Activated CD8-positive, alpha-beta T cell treated with anti-CD3 and anti-CD28 coated beads, Interleukin-2, amount 10 ng/mL, durations not matched to agents 7 days and 5 days (primary cell): ENCODE measurements at regions not wholly inside any gene's neighbourhood (a gene's known extent, or its start where the extent isn't known, plus 50 kb on each side); places are given as distances from the start of the nearest gene placed in this dataset.

Experiments
- ATAC-seq: fragments of 150-1000 bp; cut with Tn5 transposase; one replicate; pipeline ENCODE4 v1.10.0; 2021; ENCODE audit warnings: moderate library complexity
- CTCF ChIA-PET: fragments of 350-600 bp; sonication (Branson Sonifier 250); formaldehyde crosslinking; loops from one replicate; lab custom pipeline; 2021; ENCODE audit warnings: antibody characterized with exemption; lab: Charles Lee
- POLR2A ChIA-PET: fragments of 350-600 bp; sonication (Branson Sonifier 250); formaldehyde crosslinking; loops from one replicate; lab custom pipeline; 2021; ENCODE audit warnings: antibody characterized with exemption; lab: Charles Lee
- DNase-seq: peaks from one replicate; pipeline ENCODE4 v3.0.0-alpha.2; 2020
- H3K27ac Mint-ChIP-seq: one replicate; pipeline ENCODE4 v1.8.0; 2021; ENCODE audit warnings: mild to moderate bottlenecking, mixed read lengths
- H3K27me3 Mint-ChIP-seq: one replicate; pipeline ENCODE4 v1.8.0; 2021; ENCODE audit warnings: low read depth, mixed read lengths
- H3K36me3 Mint-ChIP-seq: one replicate; pipeline ENCODE4 v1.8.0; 2021; ENCODE audit warnings: low read depth, mixed read lengths
- H3K4me1 Mint-ChIP-seq: one replicate; pipeline ENCODE4 v1.8.0; 2021; ENCODE audit warnings: low read depth, mixed read lengths
- H3K4me3 Mint-ChIP-seq: one replicate; pipeline ENCODE4 v1.8.0; 2021; ENCODE audit warnings: mild to moderate bottlenecking, mixed read lengths
- H3K9me3 Mint-ChIP-seq: one replicate; pipeline ENCODE4 v1.8.0; 2022; ENCODE audit warnings: mixed read lengths; ENCODE audit not compliant: insufficient read depth

DNA sequence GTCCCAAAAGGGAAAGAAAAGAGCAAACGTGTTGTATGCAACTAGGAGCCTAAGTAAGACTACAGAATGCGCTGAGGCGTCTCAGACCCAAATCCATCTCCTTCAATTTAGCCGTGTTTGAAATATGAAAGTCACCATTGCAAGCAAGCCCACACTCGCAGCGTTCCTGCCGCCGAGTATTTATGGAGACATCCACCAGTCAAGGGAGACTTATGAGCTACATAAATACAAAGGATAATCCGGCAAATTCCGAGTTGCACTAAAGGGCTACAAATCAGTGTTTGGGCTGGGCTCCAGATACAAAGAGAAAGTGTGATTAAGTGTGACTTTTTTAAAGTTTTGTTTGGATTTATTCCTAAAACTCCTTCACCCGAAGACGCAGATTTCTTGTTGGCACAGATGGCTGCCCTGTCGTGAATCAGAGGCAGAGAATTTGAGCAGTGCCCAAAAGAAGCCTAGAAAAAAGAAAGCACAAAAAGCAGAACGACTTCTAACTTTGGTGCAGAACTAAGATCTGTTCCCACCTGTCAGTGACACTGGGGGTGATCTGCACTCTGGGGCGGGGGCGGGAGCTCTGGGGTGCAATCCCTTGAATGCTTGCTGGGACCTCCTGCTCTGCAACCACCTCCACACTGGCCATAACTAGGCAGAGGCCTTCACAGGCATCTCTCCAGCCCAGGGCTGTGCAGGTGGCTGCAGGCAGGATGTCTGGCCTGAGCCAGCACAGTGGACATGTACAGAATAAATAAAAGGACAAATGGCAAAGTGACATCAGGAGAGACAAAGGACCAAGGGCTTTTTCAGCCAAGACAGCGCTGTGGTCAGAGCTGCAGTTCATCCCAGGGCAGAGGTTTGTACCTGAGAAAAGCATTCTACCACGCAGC, 489.7 kb downstream of the NPHP4 start:
- no peak for DNase-seq

GRCh38 chr1:5501206-5501930, 490.9 kb downstream of the NPHP4 start:
- Mint-ChIP-seq H3K4me3 (no peak overlapping the region), H3K4me1 (no peaks in the 10 kb centered on the region), H3K36me3 (no peaks in the 10 kb centered on the region), H3K27me3 (no peaks in the 10 kb centered on the region), H3K9me3 (no peaks in the 10 kb centered on the region), H3K27ac (no peak overlapping the region)
- DNase-seq (no peak), ATAC-seq (no peak)
- ChIA-PET POLR2A (no interaction called here), CTCF (interaction anchor here (0.6 kb wide), 1 partner anchor 1581 kb away, joined by 4 read pairs; no protein-coding TSS in a partner anchor)

More for the DNA sequence above, 489.7 kb downstream of the NPHP4 start:
- ChIA-PET POLR2A (no interaction called here), CTCF (no interaction called here)
- Mint-ChIP-seq H3K9me3 (no peaks in the 10 kb centered on the region), H3K27me3 (no peaks in the 10 kb centered on the region), H3K27ac (no peak overlapping the region), H3K36me3 (no peaks in the 10 kb centered on the region), H3K4me3 (no peak overlapping the region), H3K4me1 (no peaks in the 10 kb centered on the region)
- ATAC-seq = no peak

DNA sequence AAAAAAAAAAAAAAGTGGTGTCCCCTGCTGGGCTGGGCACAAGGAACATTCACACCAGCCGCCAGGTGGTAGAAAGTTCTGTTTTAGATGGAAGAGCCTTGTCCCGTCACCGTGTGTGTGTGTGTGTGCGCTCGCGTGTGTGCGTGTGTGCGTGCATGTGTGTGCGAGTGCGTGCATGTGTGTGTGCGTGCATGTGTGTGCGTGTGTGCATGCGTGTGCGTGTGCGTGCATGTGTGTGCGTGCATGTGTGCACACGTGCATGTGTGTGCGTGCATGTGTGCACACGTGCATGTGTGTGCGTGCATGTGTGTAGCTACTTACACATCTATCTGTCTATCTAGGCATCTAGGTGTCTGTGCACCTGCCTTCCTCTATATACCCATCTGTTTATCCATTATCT, 491.7 kb downstream of the NPHP4 start:
- ChIA-PET POLR2A (no interaction called here), CTCF (interaction anchor here (0.6 kb wide), 1 partner anchor 1582 kb away, joined by 4 read pairs; no protein-coding TSS in a partner anchor)
- Mint-ChIP-seq H3K27me3 (no peaks in the 10 kb centered on the region), H3K27ac (no peak overlapping the region), H3K4me1 (no peaks in the 10 kb centered on the region), H3K4me3 (no peak overlapping the region), H3K36me3 (no peaks in the 10 kb centered on the region), H3K9me3 (no peaks in the 10 kb centered on the region)
- ATAC-seq (no peak), DNase-seq (no peak)

- ATAC-seq (no peak), DNase-seq (no peak)
- H3K36me3 Mint-ChIP-seq = no peaks in the 10 kb centered on the region
- ChIA-PET POLR2A (no interaction called here), CTCF (no interaction called here)
- no peaks in the 10 kb centered on the region for H3K4me1 Mint-ChIP-seq
- no peaks in the 10 kb centered on the region for H3K9me3 Mint-ChIP-seq
- H3K27ac Mint-ChIP-seq = no peak overlapping the region
- H3K27me3 Mint-ChIP-seq = no peaks in the 10 kb centered on the region
- H3K4me3 Mint-ChIP-seq = no peak overlapping the region
These were observed 494.7 kb downstream of the NPHP4 start for GRCh38 chr1:5497503-5497902.

- Mint-ChIP-seq H3K9me3 (no peaks in the 10 kb centered on the region), H3K4me1 (no peaks in the 10 kb centered on the region), H3K36me3 (no peaks in the 10 kb centered on the region), H3K4me3 (no peak overlapping the region), H3K27ac (no peak overlapping the region), H3K27me3 (no peaks in the 10 kb centered on the region)
- DNase-seq = no peak
- POLR2A ChIA-PET = no interaction called here
- CTCF ChIA-PET = interaction anchor here (1.2 kb wide), 1 partner anchor 19 kb away, joined by 3 read pairs; no protein-coding TSS in a partner anchor
- no peak for ATAC-seq
These were observed 496.4 kb downstream of the NPHP4 start for GRCh38 chr1:5495596-5496410.

DNA sequence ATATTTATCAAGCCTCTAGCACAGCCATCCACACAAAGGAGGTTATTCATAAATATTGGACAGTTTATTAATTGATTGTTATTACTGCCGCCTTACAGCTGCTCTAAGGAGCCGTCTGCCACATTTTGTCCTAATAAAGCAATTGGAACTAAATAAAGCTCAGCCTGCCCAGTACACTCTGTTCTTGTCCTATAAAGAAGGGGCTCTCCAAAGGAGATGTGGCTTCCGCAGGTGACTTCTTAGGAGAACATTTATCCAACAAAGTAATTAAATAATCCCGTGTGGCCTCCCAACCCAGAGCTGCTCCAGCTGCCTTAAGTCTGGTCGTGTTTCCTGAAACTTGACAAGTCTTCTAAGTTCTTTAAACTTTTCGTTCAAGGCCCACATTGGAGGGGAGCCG, 497.7 kb downstream of the NPHP4 start:
- DNase-seq = no peak
- ChIA-PET POLR2A (no interaction called here), CTCF (no interaction called here)
- no peaks in the 10 kb centered on the region for H3K4me1 Mint-ChIP-seq
- H3K9me3 Mint-ChIP-seq = no peaks in the 10 kb centered on the region
- H3K27me3 Mint-ChIP-seq = peaks cover 4% of the 10 kb centered on the region
- ATAC-seq = no peak
- H3K4me3 Mint-ChIP-seq = no peak overlapping the region
- no peak overlapping the region for H3K27ac Mint-ChIP-seq
- no peaks in the 10 kb centered on the region for H3K36me3 Mint-ChIP-seq

GRCh38 chr1:5493851-5494311, 498.3 kb downstream of the NPHP4 start:
- no peak for DNase-seq
- H3K27ac Mint-ChIP-seq = no peak overlapping the region
- H3K9me3 Mint-ChIP-seq = no peaks in the 10 kb centered on the region
- ChIA-PET CTCF (no interaction called here), POLR2A (no interaction called here)
- H3K4me1 Mint-ChIP-seq = no peaks in the 10 kb centered on the region
- peaks cover 4% of the 10 kb centered on the region for H3K27me3 Mint-ChIP-seq
- no peaks in the 10 kb centered on the region for H3K36me3 Mint-ChIP-seq
- no peak for ATAC-seq
- no peak overlapping the region for H3K4me3 Mint-ChIP-seq

GRCh38 chr1:5493275-5493674, 498.9 kb downstream of the NPHP4 start:
- no peaks in the 10 kb centered on the region for H3K36me3 Mint-ChIP-seq
- no peak for ATAC-seq
- H3K9me3 Mint-ChIP-seq = no peaks in the 10 kb centered on the region
- no peak overlapping the region for H3K4me3 Mint-ChIP-seq
- peaks cover 4% of the 10 kb centered on the region for H3K27me3 Mint-ChIP-seq
- no peak overlapping the region for H3K27ac Mint-ChIP-seq
- no peaks in the 10 kb centered on the region for H3K4me1 Mint-ChIP-seq
- CTCF ChIA-PET = no interaction called here
- POLR2A ChIA-PET = no interaction called here
- no peak for DNase-seq

DNA sequence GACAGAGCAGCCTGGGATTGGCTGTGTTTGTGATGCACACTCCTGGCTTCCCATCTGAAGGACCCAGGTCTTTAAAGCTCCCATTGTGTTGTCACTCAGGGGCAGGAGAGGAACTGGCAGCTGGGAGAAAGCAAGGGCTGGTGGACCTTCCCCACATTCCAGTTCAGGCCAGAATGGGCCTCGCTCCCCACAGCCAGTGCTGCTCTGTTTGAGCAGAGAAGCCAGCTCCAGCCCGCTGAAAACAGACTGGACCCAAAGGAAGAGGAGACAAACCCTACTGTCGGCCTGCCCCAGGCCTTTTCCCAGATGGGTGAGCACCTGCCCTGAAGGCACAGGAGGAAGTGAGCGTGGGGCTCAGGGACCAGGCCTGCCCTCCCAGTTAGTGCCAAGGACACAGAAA, 499.4 kb downstream of the NPHP4 start:
- H3K27me3 Mint-ChIP-seq = peaks cover 4% of the 10 kb centered on the region
- CTCF ChIA-PET = no interaction called here

DNA sequence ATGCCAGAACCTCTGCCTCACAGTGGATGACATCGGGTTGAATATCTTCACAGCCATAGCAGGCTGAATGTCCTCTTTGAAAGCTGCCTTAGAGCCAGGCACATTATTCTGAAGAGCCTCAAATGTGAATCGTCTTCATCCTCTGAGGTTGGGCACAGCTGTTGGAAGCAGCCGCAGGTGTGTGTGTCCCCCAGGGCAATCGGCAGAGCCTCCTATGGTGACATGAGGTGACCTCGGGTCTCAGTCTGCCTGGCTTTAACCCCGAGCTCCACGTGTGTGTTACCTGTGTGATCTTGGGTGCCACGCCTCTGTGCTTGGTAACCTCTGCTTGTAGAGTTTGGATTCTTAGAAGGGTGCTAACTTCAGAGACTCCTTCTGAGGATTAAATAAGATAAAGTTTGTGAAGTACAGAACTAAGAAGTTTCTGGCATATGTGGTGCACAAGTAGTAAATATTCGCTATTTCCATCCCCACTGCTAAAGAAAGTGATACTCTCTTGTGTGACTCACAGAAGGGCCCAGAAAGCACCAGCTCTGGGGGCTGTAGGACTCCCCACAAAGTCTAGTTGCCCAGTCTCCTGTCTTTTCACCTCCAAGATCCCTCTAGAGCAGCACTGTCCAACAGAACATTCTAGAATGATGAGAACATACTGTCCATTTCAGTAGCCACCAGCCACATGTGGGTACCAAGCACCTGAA, 500.9 kb downstream of the NPHP4 start:
- ATAC-seq = no peak
- no peaks in the 10 kb centered on the region for H3K36me3 Mint-ChIP-seq
- no peaks in the 10 kb centered on the region for H3K4me1 Mint-ChIP-seq
- ChIA-PET CTCF (no interaction called here), POLR2A (no interaction called here)
- H3K27me3 Mint-ChIP-seq = peaks cover 4% of the 10 kb centered on the region
- H3K4me3 Mint-ChIP-seq = no peak overlapping the region
- H3K9me3 Mint-ChIP-seq = no peaks in the 10 kb centered on the region
- DNase-seq = no peak
- no peak overlapping the region for H3K27ac Mint-ChIP-seq

More for the DNA sequence above, 499.4 kb downstream of the NPHP4 start:
- Mint-ChIP-seq H3K27ac (no peak overlapping the region), H3K4me3 (no peak overlapping the region), H3K4me1 (no peaks in the 10 kb centered on the region), H3K36me3 (no peaks in the 10 kb centered on the region), H3K9me3 (no peaks in the 10 kb centered on the region)
- ATAC-seq (no peak), DNase-seq (no peak)
- POLR2A ChIA-PET = no interaction called here

DNA sequence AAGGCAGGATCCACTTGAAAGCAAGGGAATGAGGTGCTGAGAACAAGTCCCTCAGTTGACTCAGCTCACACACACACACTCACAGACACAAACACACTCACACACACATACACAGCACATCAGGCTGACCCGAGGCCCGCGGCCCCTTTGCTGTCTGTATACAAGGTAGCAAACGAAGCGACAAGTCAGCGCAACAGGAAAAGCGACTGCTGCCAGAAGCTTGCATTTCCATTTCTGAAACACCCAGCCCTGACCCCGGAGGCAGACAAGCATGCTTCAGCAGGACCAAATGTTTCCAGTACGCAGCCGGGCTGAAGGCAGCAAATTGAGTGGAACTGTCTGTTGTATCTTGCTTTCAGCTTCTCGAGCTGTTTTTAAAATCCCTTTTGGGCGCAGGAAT, 501.6 kb downstream of the NPHP4 start:
- POLR2A ChIA-PET = no interaction called here
- ATAC-seq = no peak
- Mint-ChIP-seq H3K36me3 (no peaks in the 10 kb centered on the region), H3K4me1 (no peaks in the 10 kb centered on the region), H3K4me3 (no peak overlapping the region), H3K27me3 (peaks cover 4% of the 10 kb centered on the region), H3K9me3 (no peaks in the 10 kb centered on the region), H3K27ac (no peak overlapping the region)
- no peak for DNase-seq
- CTCF ChIA-PET = interaction anchor here (3.8 kb wide), 1 partner anchor 19 kb away, joined by 11 read pairs; no protein-coding TSS in a partner anchor
